ENCODE measurements at regions not wholly inside any gene's neighbourhood (a gene's known extent, or its start where the extent isn't known, plus 50 kb on each side); places are given as distances from the start of the nearest gene placed in this dataset.

DNA sequence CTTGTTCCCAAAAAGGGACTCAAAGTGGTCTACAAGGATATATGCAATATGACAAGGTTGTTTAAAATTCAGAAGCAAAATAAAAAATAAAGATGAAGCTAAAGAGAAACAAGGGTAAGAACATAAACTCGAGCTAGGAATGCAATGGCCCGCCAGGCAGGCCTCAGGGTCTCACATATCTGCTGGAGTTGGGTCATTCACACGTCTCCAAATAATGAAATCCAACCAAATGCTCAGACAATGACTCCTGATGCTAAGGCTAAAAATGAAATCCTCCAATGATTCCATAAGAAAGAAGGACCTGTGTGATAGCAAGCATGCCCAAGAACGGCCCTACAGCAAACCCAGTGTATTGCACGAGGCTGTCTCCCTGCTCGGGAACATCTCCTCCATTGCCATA is 153.3 kb upstream of the ETS2 start:
- Mint-ChIP-seq H3K36me3 (no peaks in the 10 kb centered on the region), H3K9me3 (no peaks in the 10 kb centered on the region), H3K4me3 (no peak overlapping the region), H3K27ac (no peak overlapping the region), H3K27me3 (peaks cover 25 to 40% of the 10 kb centered on the region in 2 donors), H3K4me1 (ENCODE audit: low read depth in 2 of 2) (no peaks in the 10 kb centered on the region)
- ATAC-seq (no peak), DNase-seq (ENCODE audit: low spot score) (no peak)

DNA sequence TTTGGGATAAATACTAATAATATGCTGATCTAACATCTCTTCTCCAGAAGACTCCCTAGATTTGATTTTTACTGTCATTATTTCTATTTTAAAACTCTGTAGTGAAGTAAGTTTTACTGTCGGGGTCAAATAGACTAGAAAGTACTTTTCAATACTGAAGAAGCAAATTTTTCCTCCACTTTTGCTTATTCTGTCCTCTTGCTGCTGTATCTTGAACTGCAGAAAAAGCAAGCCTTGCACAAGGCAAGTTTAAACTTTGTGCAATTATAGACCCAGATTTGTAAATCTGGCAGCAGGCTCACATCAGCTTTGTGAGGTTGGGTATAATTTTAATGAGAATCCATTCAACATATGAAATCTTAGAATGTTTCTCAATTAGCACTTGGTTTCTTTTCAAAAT is 151.1 kb upstream of the ETS2 start:
- peaks cover 25 to 44% of the 10 kb centered on the region in 2 donors for H3K27me3 Mint-ChIP-seq
- H3K36me3 Mint-ChIP-seq, result no peaks in the 10 kb centered on the region
- H3K4me1 Mint-ChIP-seq (ENCODE audit: low read depth in 2 of 2), result no peaks in the 10 kb centered on the region
- DNase-seq (ENCODE audit: low spot score), result no peak
- ATAC-seq, result no peak
- no peak overlapping the region for H3K27ac Mint-ChIP-seq
- no peaks in the 10 kb centered on the region for H3K9me3 Mint-ChIP-seq
- H3K4me3 Mint-ChIP-seq, result no peak overlapping the region

DNA sequence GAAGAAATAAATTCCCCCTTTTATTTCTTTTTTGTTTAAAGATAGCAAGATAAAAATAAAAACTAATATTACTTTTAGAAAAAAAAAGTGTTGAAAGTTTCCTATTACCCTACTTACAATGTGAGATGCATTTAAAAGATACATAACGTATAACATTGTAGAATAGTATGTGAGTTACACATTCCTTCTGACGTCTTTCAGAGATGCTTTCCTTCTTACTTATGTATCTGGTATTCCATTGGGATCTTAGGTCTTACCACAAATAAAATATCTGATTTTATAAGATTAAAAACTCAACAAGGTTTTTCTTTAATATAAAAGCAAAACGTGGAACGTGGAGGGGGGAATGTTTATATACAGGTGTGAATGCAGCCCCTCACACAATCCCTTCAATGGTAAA is 147.2 kb upstream of the ETS2 start:
- Mint-ChIP-seq H3K4me3 (no peak overlapping the region), H3K4me1 (ENCODE audit: low read depth in 2 of 2) (peaks cover 5 to 11% of the 10 kb centered on the region in 2 donors), H3K27ac (no peak overlapping the region), H3K27me3 (peaks cover 39 to 56% of the 10 kb centered on the region in 2 donors), H3K9me3 (no peaks in the 10 kb centered on the region), H3K36me3 (no peaks in the 10 kb centered on the region)
- ATAC-seq (no peak), DNase-seq (ENCODE audit: low spot score) (no peak)

DNA sequence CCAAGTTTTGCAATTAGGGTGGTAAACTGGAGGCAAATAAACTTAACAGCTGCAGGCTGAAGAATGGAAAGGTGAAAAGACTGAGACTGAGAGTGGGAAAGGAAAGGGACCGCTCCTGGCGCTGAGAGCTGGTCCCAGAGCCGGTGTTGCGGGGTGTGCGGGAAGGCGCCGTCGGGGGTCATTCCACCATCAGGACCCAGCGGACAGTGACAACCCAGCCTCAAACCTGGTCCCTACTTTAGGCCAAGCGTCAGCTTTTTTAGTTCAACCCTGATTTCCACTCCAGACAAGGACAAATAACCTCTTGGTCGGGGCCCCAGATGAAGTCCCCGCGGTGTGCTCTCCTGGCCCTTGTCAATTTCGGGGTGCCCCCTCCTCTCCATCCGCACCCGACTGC is 145.8 kb upstream of the ETS2 start:
- no peak for DNase-seq (ENCODE audit: low spot score)
- H3K4me1 Mint-ChIP-seq (ENCODE audit: low read depth in 2 of 2), result peaks cover 5 to 11% of the 10 kb centered on the region in 2 donors
- no peaks in the 10 kb centered on the region for H3K9me3 Mint-ChIP-seq
- no peak overlapping the region for H3K27ac Mint-ChIP-seq
- no peaks in the 10 kb centered on the region for H3K36me3 Mint-ChIP-seq
- H3K27me3 Mint-ChIP-seq, result peaks cover 48 to 57% of the 10 kb centered on the region in 2 donors
- H3K4me3 Mint-ChIP-seq, result peak overlapping the region; percentile 62
- ATAC-seq, result no peak

DNA sequence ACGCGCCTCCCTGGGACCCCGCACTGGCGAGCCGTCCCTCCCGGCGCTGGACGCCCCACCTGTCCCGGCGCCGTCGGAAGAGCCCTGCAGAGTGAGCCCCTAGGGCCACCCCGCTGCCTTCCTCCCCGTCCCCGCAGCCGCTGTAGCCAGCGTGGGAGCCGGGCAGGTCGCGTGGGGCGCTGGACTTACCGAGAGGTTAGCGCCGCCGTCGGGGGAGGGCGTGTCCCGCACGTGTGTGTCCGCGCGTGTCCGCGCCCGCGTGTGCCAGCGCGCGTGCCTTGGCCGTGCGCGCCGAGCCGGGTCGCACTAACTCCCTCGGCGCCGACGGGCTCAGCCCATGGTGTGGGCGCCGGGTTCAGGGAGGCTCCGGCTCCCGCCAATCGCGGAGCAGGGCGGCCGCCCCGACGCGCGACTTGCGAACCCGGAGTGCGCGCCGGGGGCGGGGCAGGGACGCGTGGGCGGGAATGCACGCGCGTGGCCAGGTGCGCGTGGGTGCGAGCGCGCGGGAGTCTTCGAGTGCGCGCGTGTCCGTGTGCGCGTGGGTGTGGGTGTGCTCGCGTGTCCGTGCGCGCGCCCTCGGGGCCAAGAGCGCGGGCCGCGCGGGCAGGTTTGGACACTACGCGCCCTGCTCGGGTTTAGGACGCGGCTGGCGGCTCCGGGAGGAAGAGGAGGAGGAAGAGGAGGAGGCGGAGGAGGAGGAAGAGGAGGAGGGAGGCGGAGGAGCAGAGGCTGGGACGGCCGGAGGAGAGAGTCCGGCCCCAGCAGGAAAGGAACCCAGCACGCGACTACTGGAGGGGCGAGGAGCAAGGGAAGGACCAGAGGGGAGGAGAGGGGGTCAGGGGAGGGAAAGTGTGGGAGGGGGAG is 145.2 kb upstream of the ETS2 start:
- Mint-ChIP-seq H3K27ac (no peak overlapping the region), H3K27me3 (peaks cover 45 to 50% of the 10 kb centered on the region in 2 donors), H3K4me1 (ENCODE audit: low read depth in 2 of 2) (peaks cover 5 to 11% of the 10 kb centered on the region in 2 donors), H3K4me3 (peak overlapping the region; percentile 54), H3K9me3 (no peaks in the 10 kb centered on the region), H3K36me3 (no peaks in the 10 kb centered on the region)
- DNase-seq (ENCODE audit: low spot score) (no peak), ATAC-seq (peak in 1 of 2 donors; percentile 43)

DNA sequence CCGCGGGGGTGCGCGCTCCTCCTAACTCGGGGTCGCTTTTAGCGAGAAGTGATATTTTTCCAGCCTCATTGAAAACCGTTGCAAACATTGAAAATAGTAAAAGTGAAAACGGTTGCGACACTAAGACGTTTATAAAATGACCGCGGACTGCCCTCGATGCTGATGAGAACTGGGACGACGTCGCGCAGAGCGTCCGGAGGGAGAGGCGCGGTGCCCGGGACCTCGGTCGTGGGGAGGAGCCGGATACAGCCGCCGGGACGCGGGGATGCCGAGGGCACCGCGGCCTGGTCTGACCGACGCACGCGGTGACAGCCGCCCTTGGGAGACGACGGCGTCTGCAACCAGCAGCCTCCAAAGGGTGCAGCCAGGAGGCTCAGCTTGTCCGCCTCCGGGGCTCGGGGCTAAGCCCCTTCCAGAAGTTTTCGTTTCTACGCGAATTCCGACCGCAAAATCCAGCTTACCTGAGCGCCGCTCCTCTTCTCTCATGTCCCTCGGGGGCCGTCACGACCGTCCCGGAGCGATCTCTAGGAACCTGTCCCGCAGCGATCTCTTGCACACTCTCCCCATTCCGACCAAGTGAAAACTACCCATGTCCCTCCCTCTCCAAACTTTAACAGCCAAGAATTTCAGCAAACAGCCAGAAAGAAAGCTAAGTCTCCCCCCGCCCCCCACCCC is 144.4 kb upstream of the ETS2 start:
- Mint-ChIP-seq H3K4me3 (peak overlapping the region; percentile 54), H3K27ac (no peak overlapping the region)
- DNase-seq (ENCODE audit: low spot score), result no peak

DNA sequence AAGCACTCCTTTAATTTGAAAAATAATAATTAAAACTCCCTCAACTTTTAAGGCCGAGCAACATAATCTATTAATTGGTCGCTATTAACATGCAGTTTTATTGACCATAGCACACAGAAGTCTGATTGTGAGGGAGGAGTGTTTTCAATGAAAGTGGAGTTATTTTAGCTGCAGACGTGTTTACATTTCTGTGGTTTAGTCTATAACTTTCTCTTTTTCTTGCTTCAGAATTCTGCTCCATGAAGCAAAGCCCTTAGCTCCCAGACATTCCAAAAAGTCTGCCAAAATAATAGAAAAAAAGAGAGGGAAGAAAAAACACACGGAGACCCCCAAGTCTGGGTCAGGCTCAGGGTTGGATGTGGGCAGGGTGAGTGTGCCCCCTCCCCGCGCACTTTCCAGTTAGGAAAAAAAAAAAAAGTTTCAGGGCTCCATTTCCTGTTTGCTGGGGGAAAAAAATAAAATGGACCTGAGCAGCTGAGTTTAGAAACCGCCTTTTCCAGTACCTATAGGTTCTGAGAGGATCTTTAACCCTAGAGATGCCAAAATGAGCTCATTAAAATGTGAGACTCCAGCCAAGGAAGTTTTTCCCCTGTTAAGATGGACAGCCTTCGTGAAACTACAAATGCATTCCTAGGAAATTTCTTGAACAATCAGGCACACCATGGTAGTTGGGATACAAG is 143.7 kb upstream of the ETS2 start:
- Mint-ChIP-seq H3K36me3 (no peaks in the 10 kb centered on the region), H3K27ac (no peak overlapping the region), H3K27me3 (peaks cover 41 to 44% of the 10 kb centered on the region in 2 donors), H3K9me3 (no peaks in the 10 kb centered on the region), H3K4me3 (peak overlapping the region; percentile 54), H3K4me1 (ENCODE audit: low read depth in 2 of 2) (peaks cover 5 to 11% of the 10 kb centered on the region in 2 donors)
- no peak for DNase-seq (ENCODE audit: low spot score)
- no peak for ATAC-seq

More for the DNA sequence above, 144.4 kb upstream of the ETS2 start:
- no peaks in the 10 kb centered on the region for H3K36me3 Mint-ChIP-seq
- H3K4me1 Mint-ChIP-seq (ENCODE audit: low read depth in 2 of 2), result peaks cover 5 to 11% of the 10 kb centered on the region in 2 donors
- H3K27me3 Mint-ChIP-seq, result peaks cover 48 to 49% of the 10 kb centered on the region in 2 donors
- H3K9me3 Mint-ChIP-seq, result no peaks in the 10 kb centered on the region
- peak; percentile 68 to 82 for ATAC-seq

DNA sequence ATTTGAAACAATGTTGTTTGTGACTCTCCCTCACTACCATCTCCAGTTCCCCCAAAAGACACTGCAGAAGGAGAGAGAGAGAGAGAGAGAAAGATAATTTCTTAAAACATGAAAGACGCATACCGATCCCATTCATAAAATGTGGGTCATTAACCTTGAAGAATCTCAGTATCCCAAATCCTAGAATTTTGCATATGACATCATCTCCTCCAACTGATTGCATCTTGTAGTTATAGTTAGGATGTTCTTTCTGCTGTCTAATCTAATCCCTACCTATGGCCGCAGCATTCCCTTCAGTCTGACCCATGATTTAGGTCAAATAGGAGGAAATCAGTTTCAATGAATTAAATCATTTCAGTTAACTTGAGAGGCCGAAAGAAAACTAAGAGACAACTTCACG is 142.4 kb upstream of the ETS2 start:
- ATAC-seq (no peak), DNase-seq (ENCODE audit: low spot score) (no peak)
- no peak overlapping the region for H3K4me3 Mint-ChIP-seq
- H3K9me3 Mint-ChIP-seq, result no peaks in the 10 kb centered on the region
- H3K36me3 Mint-ChIP-seq, result no peaks in the 10 kb centered on the region
- no peak overlapping the region for H3K27ac Mint-ChIP-seq
- peaks cover 45% of the 10 kb centered on the region in 2 donors for H3K27me3 Mint-ChIP-seq
- peaks cover 5 to 11% of the 10 kb centered on the region in 2 donors for H3K4me1 Mint-ChIP-seq (ENCODE audit: low read depth in 2 of 2)

DNA sequence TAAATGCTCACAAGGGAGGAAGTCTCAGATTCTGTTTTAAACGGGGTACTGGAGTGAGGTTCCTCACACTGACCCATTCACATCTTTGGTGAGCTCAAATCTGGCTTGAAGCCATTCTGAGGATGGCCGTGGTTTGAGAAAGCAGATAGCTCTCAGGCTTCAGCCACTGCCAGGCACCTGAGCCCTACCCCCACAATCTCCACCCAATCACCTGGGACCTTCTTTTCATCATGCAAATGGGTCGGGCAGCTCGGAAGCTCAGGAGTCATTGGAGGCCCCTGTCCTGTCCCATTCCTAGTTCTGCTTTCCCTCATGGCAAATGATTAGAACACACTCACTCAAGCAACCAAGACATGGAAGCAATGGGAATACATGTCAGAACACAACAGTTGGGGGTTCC is 141.4 kb upstream of the ETS2 start:
- H3K4me3 Mint-ChIP-seq, result no peak overlapping the region
- peaks cover 5 to 11% of the 10 kb centered on the region in 2 donors for H3K4me1 Mint-ChIP-seq (ENCODE audit: low read depth in 2 of 2)
- H3K27ac Mint-ChIP-seq, result no peak overlapping the region
- H3K9me3 Mint-ChIP-seq, result no peaks in the 10 kb centered on the region
- ATAC-seq (no peak), DNase-seq (ENCODE audit: low spot score) (no peak)
- H3K36me3 Mint-ChIP-seq, result no peaks in the 10 kb centered on the region
- peaks cover 40 to 45% of the 10 kb centered on the region in 2 donors for H3K27me3 Mint-ChIP-seq

DNA sequence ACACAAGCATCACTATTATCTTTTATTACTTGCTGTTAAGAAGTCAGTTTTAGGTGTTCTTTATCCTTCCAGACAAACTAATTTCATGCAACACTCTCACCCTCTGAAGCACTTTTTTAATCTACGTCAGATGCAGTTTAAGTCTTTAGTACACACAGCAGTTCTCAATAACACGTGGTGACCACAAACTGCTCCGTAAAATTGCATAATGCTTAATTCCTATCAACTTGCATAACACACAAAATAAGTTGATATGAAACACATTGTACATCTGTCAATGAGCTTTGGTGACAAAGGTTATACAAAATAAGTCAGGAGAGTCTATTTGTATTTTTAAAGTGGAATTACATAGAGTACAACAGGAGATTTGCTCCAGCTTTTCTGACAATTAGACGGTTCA is 140.9 kb upstream of the ETS2 start:
- H3K27ac Mint-ChIP-seq, result no peak overlapping the region
- H3K4me1 Mint-ChIP-seq (ENCODE audit: low read depth in 2 of 2), result peaks cover 5 to 9% of the 10 kb centered on the region in 2 donors
- peaks cover 35 to 44% of the 10 kb centered on the region in 2 donors for H3K27me3 Mint-ChIP-seq
- no peak overlapping the region for H3K4me3 Mint-ChIP-seq
- ATAC-seq (no peak), DNase-seq (ENCODE audit: low spot score) (no peak)
- H3K9me3 Mint-ChIP-seq, result no peaks in the 10 kb centered on the region
- no peaks in the 10 kb centered on the region for H3K36me3 Mint-ChIP-seq

DNA sequence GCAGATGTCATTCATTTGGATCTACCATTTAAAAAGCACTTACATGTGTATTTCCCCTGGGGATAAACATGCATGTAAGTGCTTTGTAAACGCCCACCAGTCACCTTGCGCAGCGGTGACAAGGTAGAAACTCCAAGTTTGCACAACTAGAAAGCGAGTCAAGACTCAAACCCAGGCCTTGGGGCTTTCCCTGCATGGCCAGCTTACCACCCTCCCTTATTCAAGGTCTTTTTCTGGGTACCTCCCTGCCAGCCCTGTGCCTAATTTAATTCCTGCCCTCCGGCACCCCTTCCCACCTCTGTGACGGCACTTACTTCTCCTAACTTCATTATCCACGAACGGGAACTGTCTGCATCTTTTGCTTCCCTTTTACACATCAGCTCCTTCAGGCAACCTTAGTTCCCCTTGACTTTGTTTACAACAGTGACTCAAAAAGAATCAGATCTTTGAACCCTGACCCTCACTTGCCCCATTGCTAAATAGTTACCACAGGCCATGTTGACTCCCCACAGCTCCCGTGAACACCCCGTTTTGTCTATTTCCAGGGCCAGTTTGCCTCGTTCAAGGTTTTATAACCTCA is 138.3 kb upstream of the ETS2 start:
- Mint-ChIP-seq H3K27me3 (peaks cover 23 to 35% of the 10 kb centered on the region in 2 donors), H3K4me1 (ENCODE audit: low read depth in 2 of 2) (no peaks in the 10 kb centered on the region), H3K9me3 (no peaks in the 10 kb centered on the region), H3K27ac (no peak overlapping the region), H3K36me3 (no peaks in the 10 kb centered on the region), H3K4me3 (no peak overlapping the region)
- peak in 1 of 2 donors; percentile 30 for ATAC-seq
- no peak for DNase-seq (ENCODE audit: low spot score)

DNA sequence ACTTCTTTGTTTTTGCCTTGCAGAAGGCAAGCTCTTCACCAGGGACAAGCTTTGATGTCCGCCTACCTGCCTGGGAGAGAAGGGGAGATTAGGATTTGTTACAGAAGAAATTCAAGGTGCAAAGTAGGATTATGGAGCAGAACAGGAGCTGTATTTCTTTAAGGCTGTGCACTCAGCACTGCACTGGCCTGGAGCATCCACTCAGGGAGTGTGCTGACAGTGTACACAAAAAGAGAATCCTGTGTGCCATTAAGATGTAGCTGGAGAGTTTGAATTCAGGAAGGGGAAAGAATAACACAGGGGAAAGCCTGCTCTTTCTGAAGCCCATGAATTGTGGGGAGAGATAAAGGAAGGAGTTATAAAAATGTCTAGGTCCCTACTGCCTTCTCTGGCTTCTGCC is 137.7 kb upstream of the ETS2 start:
- ATAC-seq (no peak), DNase-seq (ENCODE audit: low spot score) (no peak)
- H3K4me1 Mint-ChIP-seq (ENCODE audit: low read depth in 2 of 2), result no peaks in the 10 kb centered on the region
- peaks cover 26 to 34% of the 10 kb centered on the region in 2 donors for H3K27me3 Mint-ChIP-seq
- H3K27ac Mint-ChIP-seq, result no peak overlapping the region
- no peak overlapping the region for H3K4me3 Mint-ChIP-seq
- H3K36me3 Mint-ChIP-seq, result no peaks in the 10 kb centered on the region
- H3K9me3 Mint-ChIP-seq, result no peaks in the 10 kb centered on the region

DNA sequence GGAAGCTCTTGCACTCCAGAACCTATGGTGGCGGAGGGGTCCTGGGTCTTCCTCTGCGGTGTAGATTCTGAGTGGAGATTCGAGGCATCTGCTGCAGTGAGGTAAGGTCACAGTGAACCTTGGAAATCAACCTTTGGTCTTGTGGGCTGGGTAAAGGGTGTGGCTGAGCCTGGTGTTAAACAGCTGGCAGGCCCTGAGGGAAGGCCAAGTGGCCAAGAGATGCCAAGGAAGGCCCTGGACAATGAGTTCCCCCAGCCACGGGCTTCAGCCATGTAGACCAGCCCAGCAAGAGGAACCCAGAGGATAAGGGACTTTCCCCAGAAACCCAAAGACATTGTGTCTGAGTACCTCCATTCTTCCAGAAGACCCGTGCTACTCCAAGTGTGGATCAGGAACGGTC is 137.2 kb upstream of the ETS2 start:
- ATAC-seq (no peak), DNase-seq (ENCODE audit: low spot score) (no peak)
- Mint-ChIP-seq H3K27ac (no peak overlapping the region), H3K4me3 (no peak overlapping the region), H3K27me3 (peaks cover 23 to 30% of the 10 kb centered on the region in 2 donors), H3K36me3 (no peaks in the 10 kb centered on the region), H3K4me1 (ENCODE audit: low read depth in 2 of 2) (no peaks in the 10 kb centered on the region), H3K9me3 (no peaks in the 10 kb centered on the region)

All from natural killer cell treated with Interleukin-12 subunit alpha and Interleukin-12 subunit beta and Interleukin-15 and Interleukin-18, amount 100 ng/mL, for 72 hours (primary cell).